GM21717 (cell line): ENCODE measurements at regions not wholly inside any gene's neighbourhood (a gene's known extent, or its start where the extent isn't known, plus 50 kb on each side); places are given as distances from the start of the nearest gene placed in this dataset.
A peak's percentile ranks its signal among the peaks of the same experiment; 100 is the strongest.

Source experiments
- ATAC-seq: cut with Tn5 transposase; IDR thresholded peaks from one replicate; pipeline ENCODE4 v1.9.1; 2021; ENCODE audit warnings: mild to moderate bottlenecking, moderate library complexity; ENCODE audit not compliant: unreplicated experiment

DNA sequence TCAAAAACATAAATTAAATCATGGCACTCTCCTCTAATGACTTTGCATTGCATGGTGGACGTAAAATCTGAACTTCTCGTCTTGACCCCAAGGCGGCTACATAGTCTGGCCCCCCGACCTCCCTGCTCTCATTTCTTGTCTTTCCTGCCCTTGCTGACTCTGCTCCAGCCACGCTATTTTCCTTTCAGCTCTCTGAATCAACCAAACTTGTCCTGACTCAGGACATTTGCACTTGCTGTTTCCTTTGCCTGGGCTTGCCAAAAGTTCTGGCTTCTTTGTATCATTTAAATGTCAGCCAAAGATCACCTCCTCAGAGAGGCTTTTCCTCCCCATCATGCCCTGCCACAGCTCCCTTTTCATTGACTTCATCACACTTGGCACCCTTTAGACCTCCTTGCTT, 107.7 kb upstream of the NFE2L3 start:
- no peak for ATAC-seq

GRCh38 chr7:26046150-26046549, 105.8 kb upstream of the NFE2L3 start:
- no peak for ATAC-seq

DNA sequence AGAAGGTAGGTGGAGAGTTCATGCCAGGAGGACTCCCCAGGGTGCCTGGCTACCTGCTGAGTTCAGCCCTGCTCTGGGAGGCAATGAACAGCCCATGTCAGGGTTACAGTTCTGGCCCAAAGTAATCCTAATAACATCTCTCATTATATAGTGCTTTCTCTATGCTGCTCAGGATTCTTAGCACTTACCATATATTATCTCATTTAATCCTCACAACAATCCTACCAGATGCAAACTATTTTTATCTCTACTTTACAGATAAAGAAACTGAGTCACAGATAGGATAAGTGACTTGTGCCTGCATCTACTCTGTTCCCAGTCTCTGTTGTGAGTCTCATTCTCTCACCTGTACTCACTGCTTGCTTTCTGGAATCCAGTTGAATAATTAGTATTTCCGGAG, 105.1 kb upstream of the NFE2L3 start:
- no peak for ATAC-seq

GRCh38 chr7:26048663-26049062, 103.3 kb upstream of the NFE2L3 start:
- ATAC-seq, result no peak

DNA sequence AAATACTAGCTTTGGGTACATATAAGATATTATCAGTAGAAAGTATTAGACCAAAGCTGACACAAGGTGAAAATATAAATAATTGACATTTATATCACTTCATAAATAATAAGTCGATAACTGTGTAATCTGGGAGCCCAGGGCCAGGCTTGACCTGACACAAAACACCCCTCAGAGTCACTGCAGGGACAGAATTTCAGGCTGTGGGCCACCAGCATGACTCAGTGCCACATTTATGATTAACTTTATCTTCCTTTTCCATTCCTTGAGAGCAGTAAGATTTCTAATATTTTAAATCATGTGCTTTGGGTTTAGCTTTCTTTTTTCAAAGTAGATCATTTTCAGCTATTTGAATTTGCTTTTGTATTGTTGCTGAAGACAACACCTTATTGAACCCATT, 102.9 kb upstream of the NFE2L3 start:
- ATAC-seq, result no peak

- ATAC-seq, result no peak
These were observed 101.0 kb upstream of the NFE2L3 start for GRCh38 chr7:26051021-26051420.

- no peak for ATAC-seq
These were observed 99.3 kb upstream of the NFE2L3 start for GRCh38 chr7:26052706-26053105.

- no peak for ATAC-seq
These were observed 97.6 kb upstream of the NFE2L3 start for GRCh38 chr7:26054386-26054785.

DNA sequence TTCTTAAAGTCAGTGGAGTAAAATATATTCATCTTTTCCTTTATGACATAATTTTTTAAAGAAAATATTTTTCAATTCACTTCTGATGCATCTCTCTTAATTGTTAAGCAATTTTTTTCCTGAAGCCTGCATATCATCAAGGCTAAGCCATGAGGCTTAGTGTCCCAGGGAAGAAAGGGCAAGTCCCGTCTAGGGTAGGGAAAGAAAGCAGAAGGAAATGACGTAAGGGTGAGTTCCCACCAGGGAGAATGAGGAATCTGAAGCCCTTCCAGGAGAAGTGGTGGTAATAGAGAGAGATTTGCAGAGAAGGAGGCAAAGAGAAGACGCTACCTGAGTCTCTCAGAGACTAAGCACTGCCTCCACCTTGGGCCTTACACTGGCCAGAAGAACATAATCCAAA, 96.8 kb upstream of the NFE2L3 start:
- no peak for ATAC-seq

GRCh38 chr7:26060733-26061677, 91.0 kb upstream of the NFE2L3 start:
- peak; percentile 19 for ATAC-seq

- ATAC-seq, result peak; percentile 73
These were observed 90.1 kb upstream of the NFE2L3 start for GRCh38 chr7:26061678-26062603.

DNA sequence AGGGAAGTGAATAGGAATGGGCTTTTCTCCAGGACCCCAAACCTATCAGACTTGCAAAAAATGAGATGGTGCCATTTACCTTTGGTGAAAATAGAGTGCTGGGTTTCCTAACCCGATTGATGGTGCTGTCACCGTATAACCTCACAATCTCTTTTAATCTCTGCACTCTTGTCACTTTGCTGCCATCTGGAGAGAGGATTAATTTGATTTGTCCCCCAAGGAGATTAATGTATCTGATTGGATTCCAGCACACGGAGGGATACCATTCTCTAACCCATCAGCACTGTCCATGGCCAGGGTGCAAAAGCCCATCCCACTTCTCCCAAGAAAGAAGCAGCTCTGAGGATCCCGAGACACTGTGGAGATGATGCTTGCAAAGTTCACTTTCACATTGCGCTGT, 86.3 kb upstream of the NFE2L3 start:
- ATAC-seq, result no peak

DNA sequence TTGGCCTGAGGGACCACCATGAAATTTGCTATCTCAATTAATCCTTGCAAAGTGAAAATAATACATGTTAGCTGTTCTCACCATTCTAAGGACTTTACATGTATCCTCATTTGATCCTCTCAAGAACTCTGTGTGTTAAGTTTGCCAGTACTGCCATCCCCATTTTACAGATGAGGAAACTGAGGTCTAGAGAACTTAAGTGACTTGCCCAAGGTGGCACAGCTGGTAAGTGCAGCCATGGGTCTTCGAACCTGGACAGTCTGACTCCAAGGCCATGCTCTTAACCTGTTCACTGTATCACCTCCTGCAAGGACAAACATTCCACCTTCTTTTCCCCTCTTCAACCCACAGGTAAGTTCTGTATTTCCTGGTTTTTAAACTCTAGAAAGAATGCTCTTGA, 85.3 kb upstream of the NFE2L3 start:
- ATAC-seq, result no peak

DNA sequence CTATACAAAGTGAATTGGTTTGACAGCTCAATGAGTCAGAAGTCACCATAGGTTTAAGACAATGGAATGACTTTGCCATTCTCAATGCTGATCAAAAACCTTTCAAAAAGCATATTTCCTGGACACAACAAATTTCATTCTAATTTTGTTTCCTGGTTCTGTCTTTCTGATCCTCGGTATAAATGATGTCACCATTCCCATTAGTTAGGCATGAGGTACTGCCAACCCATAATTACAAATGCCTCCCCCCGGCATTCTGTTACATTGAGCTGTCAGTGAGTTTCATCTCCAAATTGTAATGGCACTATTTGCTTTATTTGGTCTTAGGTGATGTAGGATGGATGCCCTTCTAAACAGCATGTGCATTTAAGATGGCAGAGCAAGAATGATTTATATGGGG, 81.7 kb upstream of the NFE2L3 start:
- ATAC-seq, result no peak

DNA sequence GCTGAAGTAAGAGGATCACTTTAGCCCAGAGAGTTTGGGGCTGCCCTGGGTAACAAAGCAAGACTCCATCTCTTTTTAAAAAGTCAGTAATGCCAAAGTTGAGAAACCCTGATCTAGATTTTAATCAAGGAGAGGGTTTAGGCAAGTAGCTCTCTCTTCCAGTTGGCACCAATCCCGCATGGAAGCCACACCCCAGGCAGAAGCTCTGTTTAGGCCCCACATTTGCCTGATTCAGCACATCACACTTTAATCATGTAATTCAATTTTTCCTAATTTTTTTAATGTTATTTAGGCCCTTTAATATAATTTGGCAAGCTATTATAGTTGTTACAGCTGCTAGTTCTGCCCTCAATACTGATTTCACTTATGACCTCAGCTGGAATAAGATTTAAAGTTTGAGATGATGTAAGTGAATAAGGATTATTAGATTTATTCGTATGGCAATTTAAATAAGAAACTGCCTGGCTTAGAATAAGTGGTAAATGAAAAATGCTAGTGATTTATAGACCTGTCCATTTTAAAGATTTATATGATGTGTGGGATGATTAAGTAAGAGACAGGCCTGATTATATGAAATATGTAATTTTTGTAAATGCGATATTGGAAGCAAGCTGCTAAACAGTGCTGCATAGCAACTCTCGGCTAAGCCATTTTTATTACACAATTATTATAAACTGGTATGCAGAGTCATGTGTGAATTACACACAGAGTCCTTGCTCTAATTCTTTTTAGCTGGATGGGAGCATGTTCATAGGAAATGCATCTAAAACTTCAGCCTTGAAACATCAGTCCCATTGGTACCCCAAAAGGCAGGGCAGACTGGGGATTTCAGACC, 80.2 kb upstream of the NFE2L3 start:
- ATAC-seq, result no peak

GRCh38 chr7:26073041-26073440, 79.0 kb upstream of the NFE2L3 start:
- ATAC-seq, result no peak

DNA sequence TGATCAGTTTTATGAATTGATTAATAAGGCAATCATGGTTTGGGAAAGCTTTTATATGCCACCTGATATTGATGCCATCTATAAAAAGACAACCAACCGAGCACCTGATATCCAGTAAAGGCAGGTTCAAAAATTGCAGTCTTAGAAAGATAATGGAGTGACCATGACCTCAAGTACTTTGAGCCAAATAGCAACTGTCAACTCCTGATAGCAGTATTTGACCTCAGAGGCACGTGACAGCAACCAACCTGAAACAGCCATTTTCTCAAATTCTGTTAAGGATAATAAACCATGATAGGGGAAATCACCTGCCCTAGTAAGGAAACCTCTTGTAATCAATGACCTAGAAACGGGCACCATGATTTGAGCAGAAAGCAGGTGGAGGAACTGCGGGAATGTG, 77.1 kb upstream of the NFE2L3 start:
- ATAC-seq, result no peak

DNA sequence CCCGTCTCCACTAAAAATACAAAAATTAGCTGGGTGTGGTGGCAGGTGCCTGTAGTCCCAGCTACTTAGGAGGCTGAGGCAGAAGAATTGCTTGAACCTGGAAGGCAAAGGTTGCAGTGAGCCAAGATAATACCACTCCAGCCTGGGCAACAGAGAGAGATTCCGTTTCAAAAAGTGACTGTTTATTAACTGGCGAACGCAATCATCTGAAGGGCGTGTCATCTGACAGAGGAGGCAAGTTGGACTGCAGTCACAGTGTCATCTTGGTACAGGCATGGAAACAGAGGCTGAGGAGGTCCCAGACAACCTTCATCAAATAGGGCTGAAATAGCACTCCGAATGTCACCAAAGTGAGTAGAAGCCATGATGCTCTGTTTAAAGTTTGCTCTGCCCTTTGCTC, 75.3 kb upstream of the NFE2L3 start:
- ATAC-seq, result no peak

- ATAC-seq, result peak; percentile 93
These were observed 73.3 kb upstream of the NFE2L3 start for GRCh38 chr7:26078437-26079336.

DNA sequence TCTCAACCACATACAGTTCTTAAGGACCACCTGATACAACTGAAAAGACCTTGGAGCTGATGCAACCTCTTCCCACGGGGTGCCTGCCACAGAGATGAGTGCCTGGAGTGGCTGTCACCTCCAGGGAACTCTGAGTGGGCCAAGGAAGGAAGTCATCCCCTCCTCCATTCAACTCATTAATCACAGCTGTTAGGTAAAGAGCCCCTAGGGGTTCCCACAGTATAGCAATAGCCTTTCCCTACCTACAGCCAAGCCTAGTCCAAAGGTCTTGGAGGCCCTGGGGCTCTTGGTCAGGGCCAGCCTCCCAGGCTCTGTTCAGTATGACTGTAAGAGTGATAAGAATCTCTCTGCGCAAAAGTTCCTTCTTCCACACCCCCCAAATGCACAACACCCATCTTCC, 70.4 kb upstream of the NFE2L3 start:
- ATAC-seq, result no peak
